NCI-H1105 (cell line): ENCODE measurements at regions not wholly inside any gene's neighbourhood (a gene's known extent, or its start where the extent isn't known, plus 50 kb on each side); places are given as distances from the start of the nearest gene placed in this dataset.

Experiments used
- DNase-seq: peaks from one replicate; lab custom pipeline; 2025; lab: John Stamatoyannopoulos, UW

GRCh38 chr10:10778959-10779358, 238.7 kb upstream of the CELF2 start:
- no peak for DNase-seq

DNA sequence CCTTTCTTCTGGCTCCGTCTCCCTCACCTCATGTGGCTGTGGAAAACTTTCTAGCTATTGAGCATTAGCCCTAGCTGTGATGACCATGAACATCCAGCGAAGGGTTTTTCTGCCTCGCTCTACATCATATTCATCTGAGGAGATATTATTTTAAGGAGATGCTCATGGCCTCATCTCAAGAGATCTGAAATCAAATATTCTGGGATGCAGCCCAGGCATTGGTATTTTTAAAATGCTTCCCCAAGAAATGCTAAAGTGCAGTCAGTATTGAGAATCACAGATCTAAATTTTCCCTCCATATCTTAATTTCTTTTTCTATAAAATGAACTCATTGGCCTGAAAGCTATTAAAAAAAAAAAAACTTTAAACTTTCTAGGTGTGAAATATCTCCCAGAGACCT, 238.2 kb upstream of the CELF2 start:
- DNase-seq = no peak

- no peak for DNase-seq
These were observed 236.9 kb upstream of the CELF2 start for GRCh38 chr10:10780746-10781145.

GRCh38 chr10:10782603-10783002, 235.1 kb upstream of the CELF2 start:
- no peak for DNase-seq

DNA sequence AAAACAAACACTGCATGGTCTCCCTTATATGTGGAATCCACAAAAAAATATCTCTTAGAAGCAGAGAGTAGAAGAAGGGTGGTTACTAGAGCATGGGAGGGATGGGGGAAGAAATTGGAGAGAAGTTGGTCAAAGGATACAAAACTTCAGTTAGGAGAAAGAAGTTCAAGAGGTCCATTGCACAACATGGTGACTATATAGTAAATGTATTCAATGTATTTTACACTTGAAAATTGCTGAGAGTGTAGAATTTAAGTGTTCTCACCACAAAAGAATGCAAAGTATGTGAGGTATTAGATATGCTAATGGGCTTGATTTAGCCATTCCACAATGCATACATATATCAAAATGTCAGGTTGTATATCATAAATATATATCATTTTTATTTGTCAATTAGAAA, 232.0 kb upstream of the CELF2 start:
- no peak for DNase-seq

GRCh38 chr10:10786109-10787090, 231.3 kb upstream of the CELF2 start:
- DNase-seq = no peak

DNA sequence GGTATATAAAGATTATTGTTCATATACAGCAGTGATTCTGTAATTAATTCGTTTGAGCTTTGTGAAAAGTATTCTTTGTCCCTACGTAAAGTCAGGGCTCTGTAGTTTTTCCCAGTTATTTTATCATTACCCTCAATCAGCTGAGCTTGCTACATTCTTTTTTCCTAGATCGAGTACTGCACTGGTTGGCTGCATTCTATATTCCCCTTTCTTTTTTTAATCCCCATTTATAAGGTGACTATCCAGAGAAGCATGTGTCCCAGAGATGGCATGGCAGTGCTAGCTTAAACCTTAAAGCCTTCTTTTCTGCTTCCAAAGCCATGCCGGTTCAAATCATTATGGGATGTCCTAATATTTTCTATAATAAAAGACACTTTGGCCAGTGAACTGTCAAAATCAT, 230.1 kb upstream of the CELF2 start:
- DNase-seq = no peak

DNA sequence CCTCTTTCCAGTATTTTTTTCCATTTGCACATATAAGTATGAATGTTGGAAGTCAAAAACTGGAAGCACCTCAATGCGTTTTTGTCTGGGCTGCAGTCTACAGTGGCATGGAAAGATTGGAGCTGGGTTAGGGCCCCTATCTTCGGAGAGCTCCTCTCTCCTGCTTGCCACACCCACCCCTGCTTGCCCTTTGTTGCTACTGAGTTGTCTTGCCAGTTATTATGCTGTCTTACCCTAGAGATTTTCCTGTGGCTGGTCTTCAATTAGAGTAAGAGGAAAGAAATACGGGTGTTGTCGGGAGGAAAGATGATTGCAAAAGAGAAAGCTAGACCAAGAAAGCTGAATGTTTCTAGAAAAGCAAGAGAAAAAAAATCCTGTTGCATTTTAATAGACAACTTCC, 228.9 kb upstream of the CELF2 start:
- no peak for DNase-seq

- DNase-seq = no peak
These were observed 225.8 kb upstream of the CELF2 start for GRCh38 chr10:10791869-10792268.

DNA sequence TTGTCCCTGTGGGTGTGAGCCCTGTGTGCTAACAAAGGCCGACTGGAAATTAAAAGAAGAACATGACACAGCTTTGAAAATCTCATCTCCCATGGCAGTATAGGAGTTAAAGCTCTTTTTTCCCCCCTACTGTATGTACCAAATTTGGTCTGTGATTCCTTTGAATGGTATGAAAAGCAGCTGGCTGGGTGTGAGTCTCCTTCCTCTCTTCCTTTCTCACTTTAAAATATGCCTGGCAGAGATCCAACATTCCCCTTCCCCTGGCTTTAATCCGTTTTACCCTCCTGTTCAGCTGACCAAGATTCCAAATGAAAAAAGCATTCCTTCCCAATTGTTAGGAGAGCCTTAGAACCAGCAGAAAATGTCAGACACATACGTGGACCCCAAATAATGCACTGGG, 225.0 kb upstream of the CELF2 start:
- no peak for DNase-seq

GRCh38 chr10:10794046-10794445, 223.6 kb upstream of the CELF2 start:
- no peak for DNase-seq

DNA sequence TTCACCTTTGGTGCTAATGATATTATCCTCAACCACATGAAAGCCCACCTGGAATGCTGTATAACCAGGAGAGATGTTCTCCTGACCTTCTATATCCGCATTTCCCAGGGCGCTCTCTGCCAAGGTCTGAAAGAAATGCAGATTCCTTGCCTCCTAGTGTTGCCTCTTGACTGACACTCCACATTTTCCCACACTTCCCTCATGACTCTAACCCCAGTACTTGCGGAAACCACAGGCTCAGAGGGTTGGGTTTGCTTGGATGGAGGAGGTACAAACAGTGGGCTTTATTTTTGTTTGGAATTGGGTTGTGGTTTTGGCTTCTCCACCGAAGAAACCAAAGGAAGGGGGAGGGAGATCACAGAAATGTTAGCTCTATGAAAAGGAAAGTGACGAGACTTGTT, 222.9 kb upstream of the CELF2 start:
- DNase-seq = no peak

- DNase-seq = no peak
These were observed 221.5 kb upstream of the CELF2 start for GRCh38 chr10:10796061-10796773.

DNA sequence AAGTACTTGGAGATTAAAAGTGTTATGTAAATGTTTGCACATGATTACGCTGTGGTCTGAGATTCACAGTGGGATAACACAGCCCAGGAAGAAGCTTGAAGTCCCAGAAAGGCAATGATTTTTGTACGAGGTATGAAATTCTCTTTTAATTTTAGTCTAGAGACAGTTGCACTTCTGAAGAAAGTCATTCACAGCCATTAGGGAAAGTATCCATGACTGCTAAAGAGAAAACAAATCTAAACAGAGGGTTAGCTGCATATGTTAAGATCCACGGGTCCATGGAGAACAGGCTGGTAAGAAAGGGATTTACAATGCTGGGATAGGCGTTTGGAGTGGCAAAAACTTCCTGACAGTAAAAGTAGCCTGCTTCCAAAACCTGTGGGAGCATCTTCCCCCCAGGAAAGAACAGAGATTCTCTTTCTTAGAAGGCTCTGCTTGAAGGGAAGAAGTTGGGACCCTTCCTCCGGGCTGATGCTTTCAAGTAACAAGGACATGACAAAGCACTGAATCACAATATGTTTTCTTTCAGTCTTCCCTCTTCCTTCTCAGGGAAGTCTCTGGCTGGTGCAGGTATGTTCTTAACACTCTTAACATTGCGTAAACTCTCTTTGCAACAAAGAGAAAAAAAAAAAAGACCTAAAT, 220.8 kb upstream of the CELF2 start:
- no peak for DNase-seq

GRCh38 chr10:10797513-10797912, 220.2 kb upstream of the CELF2 start:
- DNase-seq = no peak

GRCh38 chr10:10798102-10798863, 219.4 kb upstream of the CELF2 start:
- no peak for DNase-seq

DNA sequence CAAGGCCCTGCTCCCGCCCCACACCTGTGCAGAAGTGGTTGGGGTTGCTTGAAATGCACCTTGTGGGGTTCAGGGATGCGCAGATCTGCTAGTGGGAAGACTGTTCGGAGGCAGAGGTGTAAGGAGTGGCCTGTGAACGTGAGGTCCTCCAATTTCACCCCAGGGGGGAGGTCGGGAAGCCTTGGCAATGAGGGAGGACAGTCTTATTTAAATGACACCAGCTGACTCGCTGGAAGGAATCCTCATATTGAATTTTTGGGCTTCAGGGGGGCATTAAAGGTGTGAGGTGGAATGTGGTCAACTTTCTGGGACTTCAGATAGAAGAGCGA, 218.8 kb upstream of the CELF2 start:
- DNase-seq = no peak

- no peak for DNase-seq
These were observed 216.7 kb upstream of the CELF2 start for GRCh38 chr10:10800961-10801360.

- DNase-seq = no peak
These were observed 214.4 kb upstream of the CELF2 start for GRCh38 chr10:10803278-10803677.

GRCh38 chr10:10804061-10804460, 213.6 kb upstream of the CELF2 start:
- no peak for DNase-seq

DNA sequence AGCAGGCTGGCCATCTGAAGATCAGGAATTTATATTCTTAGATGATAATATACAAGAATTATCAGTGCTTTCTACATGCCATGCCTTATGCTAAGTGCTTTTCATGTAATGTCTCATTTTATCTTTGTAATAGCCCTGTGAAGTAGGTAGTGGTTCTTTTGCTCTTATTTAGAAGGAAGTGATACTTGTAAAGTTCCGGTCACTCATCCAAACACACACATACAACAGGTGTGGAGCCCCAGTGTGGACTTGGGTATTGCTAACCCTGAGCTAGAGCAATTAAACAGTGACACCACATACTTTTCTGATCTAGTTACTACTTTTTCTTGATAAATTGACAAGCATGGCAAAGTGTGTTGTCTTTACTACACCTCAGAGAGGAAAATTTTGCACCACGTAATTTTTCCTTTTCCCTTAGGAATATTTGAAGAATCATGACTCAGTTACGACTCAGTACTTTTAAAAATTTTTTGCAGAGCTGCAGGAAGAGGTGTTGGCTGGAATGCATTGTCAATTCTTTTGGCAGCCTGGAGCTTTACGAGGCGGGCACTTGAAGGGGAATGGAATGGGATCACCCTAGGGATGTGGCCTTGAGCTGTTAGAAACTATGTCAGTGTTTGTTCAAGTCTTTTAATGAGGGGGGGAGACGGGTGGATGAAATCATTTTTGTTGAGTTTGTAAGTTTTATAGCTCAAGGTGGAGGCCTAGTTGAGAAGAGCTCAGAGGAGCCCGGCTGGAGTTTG, 212.5 kb upstream of the CELF2 start:
- no peak for DNase-seq
